Right forelimb (tissue), 1 donor: ENCODE measurements at regions not wholly inside any gene's neighbourhood (a gene's known extent, or its start where the extent isn't known, plus 50 kb on each side); places are given as distances from the start of the nearest gene placed in this dataset.
A peak's percentile ranks its signal among the peaks of the same experiment; 100 is the strongest.
"Not testable (repeated sequence)": the region's sequence is repeated elsewhere in the genome, so short reads cannot be mapped to it uniquely, and the experiment has no call there.

Experiments
- DNase-seq: peaks from one replicate; pipeline ENCODE4 v3.0.0-alpha.2; 2018

DNA sequence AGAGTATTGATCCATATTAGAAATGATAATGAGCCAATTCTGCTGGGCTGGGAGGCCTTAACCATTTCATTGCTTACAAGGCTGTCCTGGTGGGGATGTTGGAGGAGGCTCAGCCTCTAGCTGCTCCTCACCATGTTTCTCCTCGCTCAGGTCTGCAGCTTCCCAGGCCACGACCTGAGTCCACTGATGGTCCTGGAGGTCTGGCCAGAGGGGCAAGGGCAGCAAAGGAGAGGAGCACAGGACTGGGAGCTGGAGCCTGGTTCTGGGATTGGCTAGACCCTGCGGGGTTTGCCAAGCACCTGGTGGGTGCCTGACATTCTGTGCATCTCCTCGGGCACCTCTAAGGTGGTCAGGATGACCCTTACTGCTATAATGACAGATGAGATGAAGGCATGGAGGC lies 92.6 kb downstream of the KIF26A start:
- no peak for DNase-seq

DNA sequence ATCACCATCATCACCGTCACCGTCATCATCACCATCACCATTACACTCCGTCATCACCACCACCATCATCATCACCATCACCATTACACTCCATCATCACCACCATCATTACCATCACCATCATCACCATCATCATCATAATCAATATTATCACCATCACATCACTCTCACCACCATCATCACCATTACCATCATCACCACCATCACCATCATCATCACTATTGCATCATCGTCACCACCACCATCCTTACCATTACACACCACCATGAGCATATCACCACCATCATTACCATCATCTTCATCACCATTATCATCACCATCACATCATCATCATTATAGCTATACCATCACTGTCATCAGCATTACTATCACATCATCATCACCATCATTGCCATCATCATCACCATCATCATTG lies 93.7 kb downstream of the KIF26A start:
- DNase-seq: no peak

GRCh38 chr14:104234007-104234786 lies 95.8 kb downstream of the KIF26A start:
- DNase-seq: not testable (repeated sequence)

DNA sequence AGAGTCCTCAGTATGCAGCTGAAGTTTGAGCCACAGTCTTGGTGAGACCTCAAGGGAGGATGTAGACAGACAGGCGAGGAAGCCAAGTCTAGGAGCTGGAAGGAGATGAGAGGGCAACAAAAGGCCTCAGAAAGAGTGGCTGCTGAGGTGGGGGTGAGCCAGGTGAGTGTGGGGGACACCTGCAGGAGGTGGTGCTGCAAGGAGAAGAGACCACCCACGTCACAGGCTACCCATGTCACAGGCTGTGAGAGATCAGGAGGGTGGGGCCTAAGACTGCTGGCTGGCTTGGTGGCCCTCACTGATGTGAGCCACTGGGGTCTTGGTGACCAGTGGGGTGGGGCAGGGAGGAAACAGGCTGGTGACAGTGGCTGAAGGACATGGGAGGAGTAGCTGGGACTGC lies 97.3 kb downstream of the KIF26A start:
- DNase-seq: no peak

GRCh38 chr14:104237651-104238423 lies 99.5 kb downstream of the KIF26A start:
- peak; percentile 2 for DNase-seq

DNA sequence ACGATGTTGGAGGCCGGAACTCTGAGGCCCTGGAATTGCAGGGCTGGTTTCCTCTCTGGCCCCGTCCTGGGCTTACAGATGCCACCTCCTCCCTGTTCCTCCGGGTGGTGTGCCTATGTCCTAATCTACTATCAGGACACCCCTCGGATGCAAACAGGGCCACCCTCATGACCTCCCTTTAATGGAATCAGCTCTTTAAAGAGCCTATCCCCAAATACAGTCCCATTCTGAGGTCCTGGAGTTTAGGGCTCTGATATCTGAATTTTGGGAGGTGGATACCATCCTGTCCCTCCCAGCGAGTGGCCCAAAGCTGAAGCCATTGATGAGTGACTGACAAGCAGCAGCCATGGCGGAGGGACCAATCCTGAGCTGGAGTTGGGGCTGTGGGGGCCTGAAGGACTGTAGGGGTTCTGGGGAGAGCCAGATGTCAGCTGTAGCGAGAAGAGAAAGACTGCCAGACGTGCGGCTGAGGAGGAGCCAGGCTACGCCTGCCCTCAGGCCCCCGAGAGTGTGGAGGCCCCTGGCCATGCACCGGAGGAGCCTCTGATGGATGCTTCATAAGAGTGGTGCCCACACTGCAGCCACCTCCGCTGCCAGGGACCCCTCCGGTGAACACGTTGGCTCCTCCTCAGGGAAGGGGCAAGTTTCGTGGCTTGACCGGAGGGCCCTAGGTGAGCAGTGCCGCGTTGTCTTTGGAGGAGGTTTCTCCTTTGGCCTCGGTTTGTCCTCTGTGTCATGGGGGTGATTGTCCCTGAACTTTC lies 100.2 kb downstream of the KIF26A start:
- DNase-seq: peak; percentile 23

DNA sequence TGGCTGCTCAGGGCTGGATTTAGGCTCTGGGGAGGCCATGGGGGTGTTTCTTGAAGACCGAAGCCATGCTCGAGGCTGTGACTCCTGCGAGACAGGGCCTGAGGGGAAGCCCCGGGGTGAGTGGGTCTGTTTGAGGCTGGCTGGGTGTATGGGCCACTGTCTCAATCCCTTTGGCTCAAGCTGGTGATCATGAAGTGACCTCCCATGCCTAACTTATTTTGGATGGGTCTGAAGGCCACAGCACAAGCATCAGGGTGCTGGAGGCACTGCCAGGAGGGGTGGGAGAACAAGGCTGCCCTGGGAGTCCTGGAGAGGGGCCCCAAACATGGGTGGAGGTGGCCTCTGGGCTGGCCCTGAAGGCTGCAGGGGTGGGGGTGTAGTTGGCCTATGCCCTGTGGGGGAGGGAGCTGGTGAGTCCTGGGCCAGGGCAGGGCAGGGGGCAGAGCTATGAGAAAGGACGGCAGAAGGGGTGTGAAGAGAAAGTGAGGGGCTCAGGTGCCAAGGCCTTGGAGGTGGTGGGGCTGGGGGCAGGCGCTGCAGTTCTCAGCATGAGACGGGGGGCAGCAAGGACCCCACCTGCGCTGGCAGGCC lies 100.9 kb downstream of the KIF26A start:
- DNase-seq: peak; percentile 12

DNA sequence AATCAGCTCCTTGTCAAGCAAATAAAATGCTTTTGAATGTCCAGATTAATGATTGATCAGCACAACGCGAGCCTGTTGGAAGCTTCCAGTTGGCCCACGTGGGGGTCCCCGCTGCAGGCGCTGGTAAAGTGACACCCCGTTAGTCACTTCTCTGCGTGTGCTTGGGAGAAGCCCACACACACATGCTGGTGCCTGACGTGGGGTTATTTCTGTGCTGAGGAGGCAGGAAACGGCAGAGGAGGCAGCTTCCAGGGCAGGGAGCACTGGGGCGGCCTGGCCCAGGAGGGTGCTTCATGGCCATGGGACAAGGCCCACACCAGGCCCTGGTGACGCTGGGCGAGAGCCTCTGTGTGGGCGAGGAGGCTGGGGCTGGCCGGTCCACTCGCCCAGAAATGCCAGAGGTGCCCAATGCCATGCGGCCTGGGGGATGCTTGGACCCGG lies 101.5 kb downstream of the KIF26A start:
- peak; percentile 15 for DNase-seq

- DNase-seq: peak; percentile 7
Observed at GRCh38 chr14:104240434-104241157, 102.2 kb downstream of the KIF26A start.

DNA sequence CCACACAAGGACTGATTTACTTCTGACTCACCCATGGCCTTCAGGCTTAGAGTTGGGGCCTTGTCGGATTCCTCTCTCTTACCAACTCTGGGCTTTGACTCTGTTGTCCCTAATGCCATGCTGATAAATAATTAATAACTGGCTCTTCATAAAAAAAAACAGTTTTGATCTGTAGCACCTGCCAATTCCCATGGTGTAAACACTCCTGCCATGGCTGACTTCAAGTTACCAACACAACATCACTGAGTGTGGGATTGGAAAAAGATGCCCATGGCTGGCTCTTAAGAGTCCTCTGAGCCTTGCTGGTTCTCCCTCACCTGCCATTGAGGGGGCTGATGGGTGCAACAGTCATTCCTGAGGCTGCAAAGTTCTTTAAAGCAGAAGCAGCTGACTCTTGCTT lies 104.8 kb downstream of the KIF26A start:
- DNase-seq: no peak

GRCh38 chr14:104244221-104245011 lies 106.0 kb downstream of the KIF26A start:
- DNase-seq: peak; percentile 69

DNA sequence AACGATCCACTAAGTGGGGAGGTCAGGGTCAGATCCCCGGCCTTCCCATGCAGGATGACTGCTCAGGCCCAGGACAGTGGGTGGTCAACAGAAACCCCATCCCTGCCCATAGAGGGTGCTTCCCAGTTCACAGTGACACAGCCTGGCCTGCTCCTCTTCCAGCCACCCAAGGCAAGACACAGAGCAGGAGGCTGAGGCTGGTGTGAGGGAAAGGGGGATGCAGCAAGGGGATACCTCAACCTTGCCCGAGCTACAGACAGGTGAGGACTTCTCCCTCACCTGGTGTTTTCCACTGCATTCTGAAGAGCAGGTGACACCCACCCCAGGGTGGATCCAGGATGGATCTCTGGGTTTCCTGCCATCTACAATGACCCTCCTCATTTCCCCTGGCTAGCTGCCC lies 106.7 kb downstream of the KIF26A start:
- DNase-seq: peak; percentile 23

DNA sequence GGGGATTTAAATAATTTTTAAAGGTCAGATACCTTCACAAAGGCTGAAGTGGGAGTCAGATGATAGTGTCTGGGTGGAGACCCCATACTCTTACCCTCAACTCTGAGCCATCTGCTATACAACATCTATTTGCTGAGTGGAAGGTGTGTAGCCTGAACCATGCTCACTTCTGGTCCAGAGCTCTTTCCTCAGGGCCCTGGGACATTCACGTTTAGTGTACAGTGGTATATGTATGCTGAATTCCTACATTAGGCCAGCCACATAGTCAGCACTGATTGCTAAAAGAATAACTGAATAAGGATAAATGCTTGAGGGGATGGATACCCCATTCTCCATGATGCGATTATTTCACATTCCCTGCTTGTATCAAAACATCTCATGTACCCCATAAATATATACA lies 107.3 kb downstream of the KIF26A start:
- DNase-seq: no peak

DNA sequence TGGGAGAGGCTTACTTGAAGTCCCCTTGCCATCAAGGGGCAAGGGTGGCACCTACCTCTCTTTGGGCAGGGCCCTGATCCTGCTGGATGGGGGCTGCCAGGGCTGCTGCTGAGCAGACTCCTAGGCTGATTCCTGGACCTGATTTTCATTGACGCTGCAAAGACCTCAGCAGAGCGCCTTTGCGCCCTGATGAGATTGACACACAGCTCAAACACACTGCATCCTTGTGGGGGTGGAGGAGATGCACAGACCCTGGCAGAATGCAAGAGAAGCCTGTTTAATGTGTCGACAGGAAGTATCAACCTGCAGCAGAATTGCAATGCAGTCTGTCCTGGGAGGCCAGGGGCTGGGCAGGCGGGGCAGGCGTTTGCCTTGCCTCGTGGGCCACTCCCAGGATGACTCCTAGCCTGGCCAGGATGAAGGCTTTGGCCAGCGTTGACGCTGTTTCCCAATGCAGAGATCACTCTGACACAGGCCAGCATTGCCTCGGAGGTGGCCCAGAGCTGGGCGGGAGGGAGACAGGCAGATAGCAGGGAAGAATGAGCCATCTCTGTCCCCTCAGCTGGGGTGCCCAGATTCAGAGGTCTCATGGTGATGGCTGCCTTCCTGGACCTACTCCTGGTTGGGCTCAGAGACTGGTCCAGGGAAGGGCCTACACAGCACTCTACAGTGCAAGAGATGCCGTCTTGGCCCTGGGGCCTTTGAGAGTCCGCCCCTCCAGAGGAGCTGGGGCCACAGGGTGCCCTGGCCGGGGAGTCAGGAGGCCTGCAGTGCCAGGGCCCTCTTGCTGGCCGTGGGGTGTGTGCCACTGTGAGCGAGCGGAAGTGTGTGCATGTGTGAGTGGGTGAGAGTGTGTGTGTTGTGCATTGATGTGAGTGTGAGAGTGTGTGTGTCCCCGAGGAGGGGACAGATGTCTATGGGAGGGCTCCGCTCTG lies 108.3 kb downstream of the KIF26A start:
- DNase-seq: peak; percentile 19

- DNase-seq: peak; percentile 11
Observed at GRCh38 chr14:104247336-104248202, 109.2 kb downstream of the KIF26A start.

DNA sequence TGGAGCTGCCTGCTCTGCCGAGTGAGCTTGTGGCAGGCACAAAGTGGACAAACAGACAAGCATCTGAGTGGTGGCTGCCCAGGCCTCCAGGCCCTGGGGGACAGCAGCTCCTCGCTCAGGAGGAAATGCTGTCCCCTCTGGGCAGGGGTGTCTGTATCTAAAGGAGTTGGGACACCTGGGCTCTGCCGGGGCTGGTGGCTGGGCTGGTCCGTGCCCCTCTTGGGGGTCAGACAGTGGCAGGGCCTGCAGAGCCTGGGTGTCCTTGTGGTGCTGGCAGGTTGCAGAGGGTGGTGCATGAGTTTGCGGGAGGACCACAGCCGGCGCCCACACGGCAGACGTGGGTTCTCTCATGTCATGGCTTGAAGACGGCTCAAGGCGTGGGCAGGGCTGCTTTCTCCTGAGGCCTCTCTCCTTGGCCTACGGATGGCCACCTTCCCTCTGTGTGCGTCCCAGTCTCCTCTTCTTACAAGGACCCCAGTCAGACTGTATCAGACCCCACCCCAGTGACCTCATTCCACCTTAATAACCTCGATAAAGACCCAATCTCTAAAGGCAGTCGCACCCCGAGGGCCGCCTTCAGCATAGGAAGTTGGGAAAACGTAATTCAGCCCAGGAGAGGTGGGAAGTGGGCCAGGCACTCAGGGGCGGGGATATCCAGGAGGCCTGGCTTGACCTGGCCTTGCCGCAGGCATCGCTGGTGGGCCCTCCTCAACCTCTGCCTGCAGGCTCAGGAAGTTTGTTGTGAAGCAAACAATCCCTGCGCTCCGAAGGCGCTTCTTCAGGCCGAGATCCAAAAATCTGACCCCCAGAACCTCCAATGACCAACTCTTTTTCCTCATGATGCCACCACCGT lies 110.0 kb downstream of the KIF26A start:
- DNase-seq: no peak

DNA sequence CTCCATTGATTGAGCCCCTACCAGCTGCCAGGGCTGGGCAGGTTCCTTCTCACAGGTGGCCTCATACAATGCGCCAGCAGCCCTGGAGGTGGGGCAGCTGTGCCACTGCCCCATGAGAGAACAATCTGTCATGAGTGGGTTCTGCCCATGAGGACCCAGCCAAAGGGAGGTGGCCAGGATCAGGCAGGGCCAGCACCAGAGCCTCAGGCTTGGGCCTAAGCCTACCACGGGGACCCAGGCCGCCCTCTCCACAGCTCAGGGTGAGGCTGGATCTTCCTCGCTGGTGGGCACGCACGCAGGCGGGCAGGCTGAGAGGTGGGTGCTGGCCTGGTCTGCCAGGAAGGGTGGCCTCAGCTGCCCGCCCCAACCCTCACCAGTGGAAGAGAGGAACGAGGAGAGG lies 110.7 kb downstream of the KIF26A start:
- DNase-seq: no peak

DNA sequence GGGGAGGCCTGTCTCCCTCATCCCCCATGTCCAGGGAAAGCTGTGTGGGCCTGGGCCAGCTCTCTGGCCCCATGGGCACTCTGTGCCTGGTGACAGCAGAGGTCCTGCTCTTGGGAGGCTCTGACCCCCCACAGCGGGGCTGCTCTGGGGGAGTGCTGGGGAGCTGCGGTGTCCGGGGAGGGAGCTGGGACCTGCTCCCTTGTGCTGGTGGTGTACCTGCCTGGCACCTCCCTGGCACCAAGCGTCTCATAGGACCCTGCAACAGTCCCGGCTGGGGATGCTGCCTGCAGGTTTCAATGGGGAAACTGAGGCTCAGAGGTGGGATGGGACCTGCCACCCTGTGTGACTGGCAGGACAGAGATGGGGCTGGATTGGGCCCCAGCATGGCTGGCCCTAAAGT lies 111.3 kb downstream of the KIF26A start:
- no peak for DNase-seq
